K562 (cell line): ENCODE measurements at regions not wholly inside any gene's neighbourhood (a gene's known extent, or its start where the extent isn't known, plus 50 kb on each side); places are given as distances from the start of the nearest gene placed in this dataset.

Experiments
- BHLHE40 ChIP-seq: IDR thresholded peaks from 2 replicates; pipeline ENCODE4 v1.6.1; 2011; ENCODE audit warnings: low read length, improper control_type of control experiment
- CBFA2T3 ChIP-seq: fragments of 450-650 bp; IDR thresholded peaks from 2 replicates; pipeline ENCODE4 v1.6.1; 2017
- E2F6 ChIP-seq, 2 experiments: IDR thresholded peaks; 2 replicates each; pipeline ENCODE4 v1.6.1; 2011; ENCODE audit warnings: borderline replicate concordance in 1 of 2, control low read depth in 1 of 2, low read depth in 1 of 2, low read length in 1 of 2, mild to moderate bottlenecking in 1 of 2, mixed read lengths in 1 of 2, moderate library complexity in 1 of 2; ENCODE audit not compliant: insufficient read depth in 1 of 2, insufficient read length in 1 of 2, poor library complexity in 1 of 2, severe bottlenecking in 1 of 2; ENCODE audit errors: extremely low read depth in 1 of 2
- NONO ChIP-seq, 2 experiments: fragments of 200-400 bp in 1 of 2; fragments of 450-650 bp in 1 of 2; formaldehyde crosslinking in 1 of 2; IDR thresholded peaks; 2 replicates each; pipeline ENCODE4 v1.6.1; 2017; ENCODE audit warnings: low read depth in 2 of 2, mild to moderate bottlenecking in 2 of 2, moderate library complexity in 2 of 2, low read length in 1 of 2
- PCBP1 ChIP-seq: fragments of 200-400 bp; formaldehyde crosslinking; IDR thresholded peaks from 2 replicates; pipeline ENCODE4 v1.6.1; 2018; ENCODE audit warnings: mild to moderate bottlenecking, low read depth, low read length; ENCODE audit not compliant: poor library complexity, severe bottlenecking
- REST ChIP-seq, 2 experiments: fragments of 450-650 bp; formaldehyde crosslinking in 1 of 2; IDR thresholded peaks; 2 replicates each; pipeline versions ENCODE4 v1.4.0 to v1.6.1; 2014 to 2020; ENCODE audit warnings: mild to moderate bottlenecking in 2 of 2, borderline replicate concordance in 1 of 2, low read depth in 1 of 2
- ZNF592 ChIP-seq: fragments of 450-650 bp; IDR thresholded peaks from 2 replicates; pipeline ENCODE4 v1.6.1; 2017; ENCODE audit warnings: antibody characterized with exemption, mild to moderate bottlenecking
- ZNF785 ChIP-seq: fragments of 250-450 bp; sonication (Bioruptor Pico); IDR thresholded peaks from 2 replicates; pipeline ENCODE4 v1.4.0; 2020; ENCODE audit warnings: mild to moderate bottlenecking
- TF ChIP-seq, protein P1 (sequence below): fragments of 250-450 bp; sonication (Bioruptor Pico); IDR thresholded peaks from 2 replicates; pipeline ENCODE4 v1.5.0; 2020; ENCODE audit warnings: mild to moderate bottlenecking, borderline replicate concordance

- TF ChIP-seq REST (IDR thresholded peaks at IDR 0.05; ENCODE audit: borderline replicate concordance) (peak; percentile 75), REST (CRISPR knock-in tag; IDR thresholded peaks at IDR 0.05; ENCODE audit: low read depth) (peak; percentile 19; the same call in 1 of the 2 replicates), NONO (IDR thresholded peaks at IDR 0.05; ENCODE audit: low read depth in 2 of 2, low read length in 1 of 2) (peak in 1 of 2 experiments; percentile 75; a peak in 1 of 4 replicates), E2F6 (IDR thresholded peaks at IDR 0.05; ENCODE audit: borderline replicate concordance in 1 of 2, extremely low read depth in 1 of 2, insufficient read depth in 1 of 2, insufficient read length in 1 of 2, low read depth in 1 of 2, low read length in 1 of 2, poor library complexity in 1 of 2, severe bottlenecking in 1 of 2) (peak; percentile 53 to 71), PCBP1 (peak; percentile 53), CBFA2T3 (peak; percentile 98), ZNF592 (peak; percentile 42; the same call in 1 of the 2 replicates), BHLHE40 (peak; percentile 82), ZNF785 (no peak)
- TF ChIP-seq, protein P1, sequence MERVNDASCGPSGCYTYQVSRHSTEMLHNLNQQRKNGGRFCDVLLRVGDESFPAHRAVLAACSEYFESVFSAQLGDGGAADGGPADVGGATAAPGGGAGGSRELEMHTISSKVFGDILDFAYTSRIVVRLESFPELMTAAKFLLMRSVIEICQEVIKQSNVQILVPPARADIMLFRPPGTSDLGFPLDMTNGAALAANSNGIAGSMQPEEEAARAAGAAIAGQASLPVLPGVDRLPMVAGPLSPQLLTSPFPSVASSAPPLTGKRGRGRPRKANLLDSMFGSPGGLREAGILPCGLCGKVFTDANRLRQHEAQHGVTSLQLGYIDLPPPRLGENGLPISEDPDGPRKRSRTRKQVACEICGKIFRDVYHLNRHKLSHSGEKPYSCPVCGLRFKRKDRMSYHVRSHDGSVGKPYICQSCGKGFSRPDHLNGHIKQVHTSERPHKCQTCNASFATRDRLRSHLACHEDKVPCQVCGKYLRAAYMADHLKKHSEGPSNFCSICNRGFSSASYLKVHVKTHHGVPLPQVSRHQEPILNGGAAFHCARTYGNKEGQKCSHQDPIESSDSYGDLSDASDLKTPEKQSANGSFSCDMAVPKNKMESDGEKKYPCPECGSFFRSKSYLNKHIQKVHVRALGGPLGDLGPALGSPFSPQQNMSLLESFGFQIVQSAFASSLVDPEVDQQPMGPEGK (CRISPR knock-in tag), result no peak
Observed at GRCh38 chr11:16604794-16605388, 133.6 kb upstream of the C11orf58 start (continued).
